PC-9 (cell line): ENCODE measurements at regions not wholly inside any gene's neighbourhood (a gene's known extent, or its start where the extent isn't known, plus 50 kb on each side); places are given as distances from the start of the nearest gene placed in this dataset.
"Not testable (repeated sequence)": the region's sequence is repeated elsewhere in the genome, so short reads cannot be mapped to it uniquely, and the experiment has no call there.

Experiments
- EZH2 ChIP-seq: fragments of 200-600 bp; sonication (generic); IDR thresholded peaks from 2 replicates; pipeline ENCODE4 v1.8.0; 2017; ENCODE audit warnings: antibody characterized with exemption, low read depth
- TF ChIP-seq, protein P1 (sequence below): fragments of 200-600 bp; sonication (generic); conservative IDR thresholded peaks from 2 replicates; pipeline ENCODE4 v1.6.1; 2017; ENCODE audit warnings: mixed run types, antibody characterized with exemption, mild to moderate bottlenecking, moderate library complexity

DNA sequence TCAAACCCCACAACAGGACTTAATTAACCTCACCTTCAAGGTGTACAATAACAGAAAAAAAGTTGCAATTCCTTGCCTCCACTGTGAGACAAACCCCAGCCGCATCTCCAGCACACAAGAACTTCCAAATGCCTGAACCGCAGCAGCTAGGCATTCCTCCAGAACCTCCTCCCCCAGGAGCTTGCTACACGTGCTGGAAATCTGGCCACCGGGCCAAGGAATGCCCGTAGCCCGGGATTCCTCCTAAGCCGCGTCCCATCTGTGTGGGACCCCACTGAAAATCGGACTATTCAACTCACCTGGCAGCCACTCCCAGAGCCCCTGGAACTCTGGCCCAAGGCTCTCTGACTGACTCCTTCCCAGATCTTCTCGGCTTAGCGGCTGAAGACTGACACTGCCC is 88.6 kb upstream of the LRFN5 start:
- TF ChIP-seq, protein P1, sequence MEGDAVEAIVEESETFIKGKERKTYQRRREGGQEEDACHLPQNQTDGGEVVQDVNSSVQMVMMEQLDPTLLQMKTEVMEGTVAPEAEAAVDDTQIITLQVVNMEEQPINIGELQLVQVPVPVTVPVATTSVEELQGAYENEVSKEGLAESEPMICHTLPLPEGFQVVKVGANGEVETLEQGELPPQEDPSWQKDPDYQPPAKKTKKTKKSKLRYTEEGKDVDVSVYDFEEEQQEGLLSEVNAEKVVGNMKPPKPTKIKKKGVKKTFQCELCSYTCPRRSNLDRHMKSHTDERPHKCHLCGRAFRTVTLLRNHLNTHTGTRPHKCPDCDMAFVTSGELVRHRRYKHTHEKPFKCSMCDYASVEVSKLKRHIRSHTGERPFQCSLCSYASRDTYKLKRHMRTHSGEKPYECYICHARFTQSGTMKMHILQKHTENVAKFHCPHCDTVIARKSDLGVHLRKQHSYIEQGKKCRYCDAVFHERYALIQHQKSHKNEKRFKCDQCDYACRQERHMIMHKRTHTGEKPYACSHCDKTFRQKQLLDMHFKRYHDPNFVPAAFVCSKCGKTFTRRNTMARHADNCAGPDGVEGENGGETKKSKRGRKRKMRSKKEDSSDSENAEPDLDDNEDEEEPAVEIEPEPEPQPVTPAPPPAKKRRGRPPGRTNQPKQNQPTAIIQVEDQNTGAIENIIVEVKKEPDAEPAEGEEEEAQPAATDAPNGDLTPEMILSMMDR: not testable (repeated sequence)
- TF ChIP-seq EZH2: not testable (repeated sequence)
